Astrocyte (in vitro differentiated cells and primary cell): ENCODE measurements at regions not wholly inside any gene's neighbourhood (a gene's known extent, or its start where the extent isn't known, plus 50 kb on each side); places are given as distances from the start of the nearest gene placed in this dataset.

Source experiments
- EZH2 ChIP-seq: IDR thresholded peaks from 2 replicates; pipeline ENCODE4 v1.6.1; 2012; ENCODE audit warnings: mild to moderate bottlenecking, low read length, inconsistent platforms; ENCODE audit not compliant: insufficient read depth
- TF ChIP-seq, protein P1 (sequence below): IDR thresholded peaks from 2 replicates; pipeline ENCODE4 v1.5.1; 2011; ENCODE audit warnings: low read depth, mild to moderate bottlenecking, inconsistent platforms, low read length, moderate library complexity; ENCODE audit not compliant: insufficient read depth

DNA sequence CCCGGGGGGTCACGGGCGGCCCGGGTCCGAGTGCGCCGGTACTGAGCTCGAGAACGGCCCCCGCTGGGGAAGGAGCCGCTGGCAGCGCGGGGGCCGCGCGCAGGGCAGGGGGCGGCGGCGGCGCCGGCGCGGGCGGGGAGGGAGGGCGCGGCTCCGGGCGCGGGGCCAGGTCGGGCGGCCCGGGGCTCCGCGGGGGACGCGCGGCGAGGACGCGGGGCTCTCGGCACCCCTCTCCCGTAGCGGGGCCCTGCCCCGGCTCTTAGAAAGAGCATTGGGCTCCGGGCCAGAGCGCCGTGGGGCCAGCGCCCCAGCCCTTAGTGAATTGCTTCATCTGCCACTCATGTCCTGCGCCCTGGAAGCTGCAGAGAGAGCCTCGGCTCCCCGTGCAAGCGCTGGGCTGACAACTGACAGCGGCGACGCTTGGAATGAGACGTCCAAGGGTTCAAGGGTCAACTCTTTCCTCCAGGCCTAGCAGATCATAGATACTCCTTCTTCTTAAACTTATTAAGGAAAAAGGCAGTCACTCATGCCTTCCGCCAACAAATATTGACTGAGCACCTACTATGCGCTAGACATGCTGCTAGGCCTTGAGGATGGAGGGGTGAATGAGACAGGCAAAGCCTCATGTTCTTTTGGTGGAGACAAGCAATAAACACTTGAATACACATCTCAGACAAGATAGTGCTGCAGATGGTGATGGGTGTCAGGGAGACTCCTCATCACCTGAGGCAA lies 140.8 kb downstream of the SMAD6 start:
- no peak for TF ChIP-seq EZH2
- TF ChIP-seq, protein P1, sequence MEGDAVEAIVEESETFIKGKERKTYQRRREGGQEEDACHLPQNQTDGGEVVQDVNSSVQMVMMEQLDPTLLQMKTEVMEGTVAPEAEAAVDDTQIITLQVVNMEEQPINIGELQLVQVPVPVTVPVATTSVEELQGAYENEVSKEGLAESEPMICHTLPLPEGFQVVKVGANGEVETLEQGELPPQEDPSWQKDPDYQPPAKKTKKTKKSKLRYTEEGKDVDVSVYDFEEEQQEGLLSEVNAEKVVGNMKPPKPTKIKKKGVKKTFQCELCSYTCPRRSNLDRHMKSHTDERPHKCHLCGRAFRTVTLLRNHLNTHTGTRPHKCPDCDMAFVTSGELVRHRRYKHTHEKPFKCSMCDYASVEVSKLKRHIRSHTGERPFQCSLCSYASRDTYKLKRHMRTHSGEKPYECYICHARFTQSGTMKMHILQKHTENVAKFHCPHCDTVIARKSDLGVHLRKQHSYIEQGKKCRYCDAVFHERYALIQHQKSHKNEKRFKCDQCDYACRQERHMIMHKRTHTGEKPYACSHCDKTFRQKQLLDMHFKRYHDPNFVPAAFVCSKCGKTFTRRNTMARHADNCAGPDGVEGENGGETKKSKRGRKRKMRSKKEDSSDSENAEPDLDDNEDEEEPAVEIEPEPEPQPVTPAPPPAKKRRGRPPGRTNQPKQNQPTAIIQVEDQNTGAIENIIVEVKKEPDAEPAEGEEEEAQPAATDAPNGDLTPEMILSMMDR, result no peak
